ENCODE measurements at regions not wholly inside any gene's neighbourhood (a gene's known extent, or its start where the extent isn't known, plus 50 kb on each side); places are given as distances from the start of the nearest gene placed in this dataset.

GRCh38 chr12:45637706-45638105 is 91.8 kb upstream of the ARID2 start:
- CTCF ChIA-PET, result no interaction called here
- H3K36me3 ChIP-seq (ENCODE audit: insufficient read depth, low read length, poor library complexity, severe bottlenecking), result no peaks in the 10 kb centered on the region
- POLR2A ChIA-PET (ENCODE audit: low non-redundant PET), result no interaction called here
- no peak for TF ChIP-seq CTCF (conservative IDR thresholded peaks at IDR 0.05; ENCODE audit: low read depth, low read length)
- no peak for TF ChIP-seq EZH2 (IDR thresholded peaks at IDR 0.05; ENCODE audit: borderline replicate concordance, low read depth, low read length, poor library complexity, severe bottlenecking)
- H3K27ac ChIP-seq (ENCODE audit: low read depth, low read length, poor library complexity, severe bottlenecking), result no peak overlapping the region
- H3K4me1 ChIP-seq (ENCODE audit: insufficient read depth, low read length, poor library complexity, severe bottlenecking), result no peaks in the 10 kb centered on the region
- DNase-seq (ENCODE audit: low spot score), result no peak
- H3K27me3 ChIP-seq (replicated peaks; ENCODE audit: insufficient read depth, low read depth, low read length, poor library complexity), result no peaks in the 10 kb centered on the region
- intact Hi-C loops (cut with micrococcal nuclease; ENCODE audit: unreplicated experiment), result no loop called here
- no peak overlapping the region for H3K4me3 ChIP-seq (ENCODE audit: low read depth, low read length, poor library complexity, severe bottlenecking)
- no TSS peak for BruUV-seq (replicated peaks)
- H3K9me3 ChIP-seq (ENCODE audit: low read depth, low read length, poor library complexity, severe bottlenecking), result no peaks in the 10 kb centered on the region

GRCh38 chr12:45638386-45638785 is 91.1 kb upstream of the ARID2 start:
- Histone ChIP-seq H3K9me3 (ENCODE audit: low read depth, low read length, poor library complexity, severe bottlenecking) (no peaks in the 10 kb centered on the region), H3K4me1 (ENCODE audit: insufficient read depth, low read length, poor library complexity, severe bottlenecking) (no peaks in the 10 kb centered on the region), H3K36me3 (ENCODE audit: insufficient read depth, low read length, poor library complexity, severe bottlenecking) (no peaks in the 10 kb centered on the region), H3K27me3 (replicated peaks; ENCODE audit: insufficient read depth, low read depth, low read length, poor library complexity) (no peaks in the 10 kb centered on the region), H3K27ac (ENCODE audit: low read depth, low read length, poor library complexity, severe bottlenecking) (no peak overlapping the region), H3K4me3 (ENCODE audit: low read depth, low read length, poor library complexity, severe bottlenecking) (no peak overlapping the region)
- CTCF ChIA-PET, result no interaction called here
- TF ChIP-seq CTCF (conservative IDR thresholded peaks at IDR 0.05; ENCODE audit: low read depth, low read length), result no peak
- no peak for TF ChIP-seq EZH2 (IDR thresholded peaks at IDR 0.05; ENCODE audit: borderline replicate concordance, low read depth, low read length, poor library complexity, severe bottlenecking)
- BruUV-seq (replicated peaks), result no TSS peak
- POLR2A ChIA-PET (ENCODE audit: low non-redundant PET), result no interaction called here
- DNase-seq (ENCODE audit: low spot score), result peak; percentile 53
- intact Hi-C loops (cut with micrococcal nuclease; ENCODE audit: unreplicated experiment), result no loop called here

GRCh38 chr12:45644541-45644940 is 85.0 kb upstream of the ARID2 start:
- BruUV-seq (replicated peaks), result no TSS peak
- H3K9me3 ChIP-seq (ENCODE audit: low read depth, low read length, poor library complexity, severe bottlenecking), result no peaks in the 10 kb centered on the region
- peaks cover 17% of the 10 kb centered on the region for H3K4me1 ChIP-seq (ENCODE audit: insufficient read depth, low read length, poor library complexity, severe bottlenecking)
- ChIA-PET POLR2A (ENCODE audit: low non-redundant PET) (no interaction called here), CTCF (no interaction called here)
- H3K27ac ChIP-seq (ENCODE audit: low read depth, low read length, poor library complexity, severe bottlenecking), result peak overlapping the region; percentile 7
- no peak overlapping the region for H3K4me3 ChIP-seq (ENCODE audit: low read depth, low read length, poor library complexity, severe bottlenecking)
- no peaks in the 10 kb centered on the region for H3K36me3 ChIP-seq (ENCODE audit: insufficient read depth, low read length, poor library complexity, severe bottlenecking)
- intact Hi-C loops (cut with micrococcal nuclease; ENCODE audit: unreplicated experiment), result no loop called here
- DNase-seq (ENCODE audit: low spot score), result peak; percentile 66
- H3K27me3 ChIP-seq (replicated peaks; ENCODE audit: insufficient read depth, low read depth, low read length, poor library complexity), result no peaks in the 10 kb centered on the region
- TF ChIP-seq EZH2 (IDR thresholded peaks at IDR 0.05; ENCODE audit: borderline replicate concordance, low read depth, low read length, poor library complexity, severe bottlenecking), result no peak
- no peak for TF ChIP-seq CTCF (conservative IDR thresholded peaks at IDR 0.05; ENCODE audit: low read depth, low read length)

All from A673 (cell line).